T47D (cell line): ENCODE measurements at regions not wholly inside any gene's neighbourhood (a gene's known extent, or its start where the extent isn't known, plus 50 kb on each side); places are given as distances from the start of the nearest gene placed in this dataset.

Experiments
- DNase-seq, 2 experiments: peaks; one replicate each; pipeline versions ENCODE4 v3.0.0 to v3.0.0-alpha.2; 2011 to 2012; ENCODE audit warnings: low read depth in 1 of 2, low spot score in 1 of 2
- JUND ChIP-seq: IDR thresholded peaks from 2 replicates; pipeline ENCODE4 v1.6.1; 2012; ENCODE audit warnings: low read depth
- in situ Hi-C: cut with HindIII; loops from 2 replicates; pipeline ENCODE4 v1.10.0; 2016; ENCODE audit warnings: low sequenced_read_pairs, low pct_unique_long_range_greater_than_20kb

DNA sequence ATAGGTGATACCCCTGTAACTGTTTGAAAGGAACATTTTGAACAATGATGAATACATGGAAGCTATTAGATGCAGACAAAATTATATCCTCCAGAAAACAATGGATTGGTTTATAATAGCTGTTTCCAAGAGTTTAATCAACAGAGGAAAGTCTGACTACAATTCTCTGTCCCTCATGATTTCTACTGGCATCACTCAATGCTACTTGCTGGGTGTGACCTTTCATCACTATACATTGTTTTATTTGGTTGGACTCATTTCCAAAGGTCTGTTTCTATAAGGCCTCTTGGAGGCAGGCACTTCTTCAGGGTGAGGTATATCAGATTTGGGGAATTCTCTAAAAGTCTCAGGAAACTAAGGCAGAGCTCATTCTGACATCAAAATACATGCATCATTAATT is 636.1 kb upstream of the SLC8A1 start:
- in situ Hi-C loops = no loop called here
- DNase-seq = no peak
- TF ChIP-seq JUND = no peak

DNA sequence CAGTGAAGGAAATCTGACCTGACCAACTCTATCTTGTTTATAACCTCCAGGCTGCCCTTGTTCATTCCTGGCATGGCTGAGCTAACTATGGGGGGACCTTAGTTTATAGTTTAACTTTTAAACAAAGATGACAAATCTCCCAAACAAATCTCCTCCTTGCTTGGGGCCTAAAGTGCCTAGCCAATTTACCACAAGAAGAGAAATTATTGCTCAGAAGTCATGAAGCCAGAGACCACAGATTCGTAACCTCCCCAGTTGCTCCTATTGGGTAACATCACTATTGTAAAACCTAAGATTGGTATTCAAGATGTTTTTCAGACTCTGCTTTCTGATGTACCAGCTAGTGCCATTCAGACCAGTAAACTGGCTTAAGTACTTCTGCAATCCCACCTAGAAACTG is 649.4 kb upstream of the SLC8A1 start:
- in situ Hi-C loops = no loop called here
- no peak for DNase-seq
- no peak for TF ChIP-seq JUND

DNA sequence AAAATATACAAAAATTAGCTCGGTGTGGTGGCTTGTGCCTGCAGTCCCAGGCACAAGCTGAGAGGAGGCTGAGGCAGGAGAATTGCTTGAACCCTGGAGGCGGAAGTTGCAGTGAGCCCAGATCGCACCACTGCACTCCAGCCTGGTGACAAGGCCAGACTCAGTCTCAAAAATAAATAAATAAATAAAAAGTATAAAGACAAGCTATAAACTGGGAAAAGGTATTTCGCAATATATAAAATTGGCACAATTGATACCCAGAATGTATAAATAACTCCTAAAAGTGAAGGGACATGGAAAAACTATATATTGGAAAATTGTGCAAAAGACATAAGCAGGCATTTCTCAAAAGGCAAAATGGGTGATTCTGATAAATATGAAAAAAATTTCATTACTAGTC is 657.9 kb upstream of the SLC8A1 start:
- DNase-seq = no peak
- in situ Hi-C loops = no loop called here
- TF ChIP-seq JUND = no peak

DNA sequence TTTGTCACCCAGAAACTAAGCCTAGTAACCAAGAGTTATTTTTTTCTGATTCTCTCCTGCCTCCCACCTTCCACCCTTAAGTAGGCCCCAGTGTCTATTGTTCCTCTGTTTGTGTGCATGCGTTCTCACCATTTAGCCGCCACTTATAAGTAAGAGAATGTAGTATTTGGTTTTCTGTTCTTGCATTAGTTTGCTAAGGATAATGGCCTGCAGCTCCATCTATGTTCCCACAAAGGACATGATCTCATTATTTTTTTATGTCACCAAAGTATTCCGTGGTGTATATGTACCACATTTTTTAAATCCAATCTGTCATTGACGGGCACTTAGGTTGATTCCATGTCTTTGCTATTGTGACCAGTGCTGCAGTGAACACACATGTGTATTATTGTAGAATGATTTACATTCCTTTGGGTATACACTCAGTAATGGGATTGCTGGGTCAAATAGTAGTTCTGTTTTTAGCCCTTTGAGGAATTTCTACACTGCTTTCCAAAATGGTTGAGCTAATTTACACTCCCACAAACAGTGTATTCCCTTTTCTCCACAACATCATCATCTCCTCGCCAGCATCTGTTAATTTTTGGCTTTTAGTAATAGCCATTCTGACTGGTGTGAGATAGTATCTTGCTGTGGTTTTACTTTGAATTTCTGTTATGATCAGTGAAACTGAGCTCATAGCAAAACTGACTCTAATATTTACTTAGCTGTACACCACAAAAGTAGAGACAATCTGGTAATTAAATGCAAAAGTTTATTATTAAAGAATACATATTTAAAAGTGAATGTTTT is 660.1 kb upstream of the SLC8A1 start:
- no peak for DNase-seq
- TF ChIP-seq JUND = no peak
- in situ Hi-C loops = no loop called here

DNA sequence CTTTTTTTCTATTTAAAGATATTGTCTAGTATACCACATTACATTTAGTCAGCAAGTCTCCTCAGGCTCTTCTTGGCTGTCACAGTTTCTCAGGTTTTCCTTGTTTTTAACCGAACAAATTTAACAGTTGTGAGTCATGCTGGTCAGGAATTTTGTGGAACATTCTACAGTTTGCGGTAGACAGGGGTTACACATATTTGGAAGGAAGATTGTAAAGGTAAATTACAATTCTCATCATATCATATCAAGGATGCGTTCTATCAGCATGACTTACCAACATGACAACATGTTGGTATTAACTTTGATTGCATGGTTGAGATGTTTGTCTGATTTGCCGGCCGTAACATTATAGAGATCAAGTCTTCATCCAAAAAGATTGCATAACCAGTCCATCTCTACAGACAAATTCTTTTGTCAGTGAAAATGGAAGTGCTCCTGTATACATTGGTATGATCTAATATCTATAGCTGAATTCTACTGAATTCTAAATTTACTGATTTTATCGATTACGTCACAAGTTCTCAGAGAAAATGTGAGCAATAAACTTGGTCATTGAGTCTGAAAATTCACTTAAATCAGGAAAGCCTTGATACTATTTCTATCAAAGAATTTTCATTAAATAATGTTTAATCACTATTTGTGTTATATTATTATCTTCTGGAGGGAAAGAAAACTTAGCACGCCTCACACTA is 664.4 kb upstream of the SLC8A1 start:
- DNase-seq = no peak
- in situ Hi-C loops = no loop called here
- no peak for TF ChIP-seq JUND

DNA sequence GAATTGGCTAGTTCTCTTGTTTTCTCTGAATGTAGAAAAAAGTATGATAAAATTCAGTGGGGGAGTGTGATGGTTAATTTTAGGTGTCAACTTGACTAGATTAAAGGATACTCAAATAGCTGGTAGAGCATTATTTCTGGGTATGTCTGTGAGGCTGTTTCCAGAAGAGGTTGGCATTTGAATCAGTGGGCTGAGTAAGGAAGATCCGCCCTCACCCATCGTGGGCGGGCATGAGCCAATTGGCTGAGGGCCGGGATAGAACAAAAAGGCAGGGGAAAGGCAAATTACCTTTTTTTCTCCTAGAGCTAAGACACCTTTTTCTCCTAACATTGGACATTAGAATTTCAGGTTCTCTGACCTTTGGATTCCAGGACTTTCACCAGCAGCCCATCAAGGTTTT is 667.6 kb upstream of the SLC8A1 start:
- in situ Hi-C loops = no loop called here
- no peak for TF ChIP-seq JUND
- DNase-seq = no peak

DNA sequence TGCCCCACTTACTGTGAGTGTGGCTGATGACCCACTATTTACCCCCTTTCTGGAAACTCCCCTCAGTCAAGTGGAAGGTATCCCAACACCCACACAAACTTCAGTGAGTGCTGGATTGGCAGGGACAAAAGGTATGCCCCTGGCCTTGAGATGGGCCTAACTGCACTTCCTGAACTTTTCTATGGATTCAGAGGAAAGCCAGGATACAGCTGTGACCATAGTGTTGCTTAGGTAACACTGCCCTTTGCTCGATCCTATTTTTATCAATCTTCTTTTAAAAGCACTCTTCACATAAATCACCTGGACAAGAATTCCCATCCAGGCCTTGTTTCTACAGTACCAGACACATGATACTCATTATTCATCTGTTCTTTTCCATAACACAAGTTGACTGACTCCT is 671.5 kb upstream of the SLC8A1 start:
- no peak for TF ChIP-seq JUND
- in situ Hi-C loops = no loop called here
- no peak for DNase-seq

DNA sequence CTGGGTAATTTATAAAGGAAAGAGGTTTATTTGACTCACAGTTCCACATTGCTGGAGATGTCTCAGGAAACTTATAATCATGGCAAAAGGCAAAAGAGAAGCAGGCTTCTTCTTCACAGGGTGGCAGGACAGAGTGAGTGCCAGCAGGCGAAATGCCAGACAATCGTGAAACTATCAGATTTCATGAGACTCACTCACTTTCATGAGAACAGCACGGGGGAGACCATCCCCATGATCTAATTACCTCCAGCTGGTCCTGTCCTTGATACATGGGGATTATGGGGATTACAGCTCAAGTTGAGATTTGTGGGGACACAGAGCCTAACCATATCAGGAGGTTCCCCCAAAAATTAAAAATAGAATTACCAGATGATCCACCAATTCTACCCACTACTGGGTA is 675.5 kb upstream of the SLC8A1 start:
- no peak for TF ChIP-seq JUND
- DNase-seq = no peak
- in situ Hi-C loops = no loop called here

DNA sequence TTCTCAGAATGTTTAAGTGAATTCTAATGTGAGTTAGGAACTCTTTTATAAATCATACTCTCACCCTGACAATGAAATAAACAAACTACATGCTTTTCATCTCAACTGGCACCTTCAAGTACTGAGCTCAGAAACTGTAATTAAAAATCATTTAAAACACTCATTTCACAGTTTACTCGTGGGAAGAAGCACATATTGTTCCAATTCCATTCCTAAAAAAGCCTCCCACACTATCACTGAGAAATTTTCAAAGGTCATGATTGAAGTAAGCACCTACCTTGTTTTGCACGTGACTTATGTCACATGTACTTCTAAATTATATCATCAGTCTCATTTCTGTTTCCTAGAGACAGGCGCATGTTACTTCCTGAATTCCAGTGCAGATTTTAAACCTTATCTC is 678.1 kb upstream of the SLC8A1 start:
- in situ Hi-C loops = no loop called here
- no peak for TF ChIP-seq JUND
- DNase-seq = no peak

DNA sequence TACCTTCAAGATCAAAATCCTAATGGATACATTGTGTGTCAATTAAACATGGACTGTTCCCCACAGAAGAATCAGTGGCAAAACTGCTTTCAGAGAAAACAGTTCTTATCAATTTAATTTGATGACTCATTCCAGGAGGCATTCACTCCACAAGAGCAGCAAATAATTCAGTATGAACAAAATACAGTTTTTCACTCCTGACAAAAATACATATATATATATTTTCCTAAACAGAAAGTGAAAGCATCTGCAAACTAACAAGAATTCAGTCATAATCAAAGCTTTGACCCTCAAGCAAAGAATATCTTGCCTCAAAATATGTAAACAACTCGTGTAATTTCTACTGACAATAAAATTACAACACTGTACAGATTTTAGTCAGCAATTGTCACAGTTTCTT is 685.1 kb upstream of the SLC8A1 start:
- DNase-seq = no peak

DNA sequence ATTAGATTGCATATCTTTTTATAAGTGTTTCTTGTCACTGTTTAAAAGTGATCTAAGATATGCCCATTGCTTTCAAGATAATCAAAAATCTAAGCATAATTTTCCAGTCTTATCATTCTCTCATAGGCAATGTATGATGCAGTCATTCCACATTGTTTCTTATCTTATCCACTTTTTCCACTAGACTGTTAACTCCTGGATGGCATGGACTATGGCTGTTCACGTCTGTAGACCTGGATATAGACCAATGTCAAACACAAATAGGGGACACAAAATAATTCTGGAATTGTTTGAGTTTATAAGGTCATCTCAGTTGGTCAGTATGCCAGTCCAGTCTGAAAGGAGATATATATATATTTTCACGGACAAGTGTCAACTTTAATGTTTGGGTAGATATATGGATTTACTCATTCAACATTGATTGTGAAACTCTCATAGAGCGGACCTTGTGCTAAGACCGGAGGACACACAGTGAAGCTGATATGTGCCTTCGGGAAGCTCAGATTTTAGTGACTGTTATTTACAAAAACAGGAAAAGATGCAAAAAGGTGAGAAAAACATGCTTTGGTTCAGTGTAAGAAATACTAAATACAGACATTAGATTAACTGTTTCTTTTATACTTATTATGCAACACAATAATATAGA is 689.4 kb upstream of the SLC8A1 start:
- in situ Hi-C loops = no loop called here

More for the DNA sequence above, 685.1 kb upstream of the SLC8A1 start:
- no peak for TF ChIP-seq JUND
- in situ Hi-C loops = no loop called here

DNA sequence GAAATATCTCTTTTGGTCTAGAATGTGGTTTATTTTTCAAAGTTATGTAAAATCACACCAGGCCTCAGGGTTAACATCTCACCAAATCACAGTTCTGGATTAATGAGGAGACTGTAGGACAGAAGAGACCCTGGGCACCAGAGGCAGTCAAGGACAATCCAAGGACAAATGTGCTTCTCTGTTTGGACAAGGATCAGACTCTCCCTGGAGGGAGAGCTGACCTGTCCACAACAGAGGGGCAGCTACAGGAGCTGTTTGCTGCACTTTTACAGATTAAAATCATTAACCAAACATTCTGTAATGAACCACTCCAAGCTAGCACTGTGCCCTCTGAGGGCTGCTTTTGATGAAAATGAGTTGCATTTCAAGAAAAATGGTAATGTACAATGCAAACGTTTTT is 690.6 kb upstream of the SLC8A1 start:
- in situ Hi-C loops = no loop called here

More for the DNA sequence above, 689.4 kb upstream of the SLC8A1 start:
- no peak for DNase-seq
- TF ChIP-seq JUND = no peak

DNA sequence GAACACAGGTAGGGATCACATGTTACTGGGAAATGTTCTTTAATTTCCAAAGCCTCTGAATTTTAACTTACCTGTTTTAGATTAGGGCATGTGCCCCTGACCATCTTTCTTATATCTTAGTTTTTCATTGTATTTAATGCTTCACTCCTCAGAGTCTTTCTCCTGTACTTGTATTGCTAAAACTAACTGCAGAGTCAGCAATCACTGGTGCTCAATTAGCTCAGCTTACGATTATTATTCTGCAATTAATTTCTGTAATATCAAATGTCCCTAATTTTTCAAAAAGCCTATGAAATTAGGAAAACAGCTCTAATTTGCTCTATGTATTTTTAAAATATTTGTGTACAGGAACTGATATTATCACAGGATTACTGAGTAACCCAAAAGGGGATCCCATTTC is 693.2 kb upstream of the SLC8A1 start:
- in situ Hi-C loops = no loop called here
- DNase-seq = no peak
- no peak for TF ChIP-seq JUND

More for the DNA sequence above, 690.6 kb upstream of the SLC8A1 start:
- peak in 1 of 2 experiments; percentile 10 for DNase-seq
- no peak for TF ChIP-seq JUND
